ENCODE measurements at regions not wholly inside any gene's neighbourhood (a gene's known extent, or its start where the extent isn't known, plus 50 kb on each side); places are given as distances from the start of the nearest gene placed in this dataset.
"Not testable (repeated sequence)": the region's sequence is repeated elsewhere in the genome, so short reads cannot be mapped to it uniquely, and the experiment has no call there.

DNA sequence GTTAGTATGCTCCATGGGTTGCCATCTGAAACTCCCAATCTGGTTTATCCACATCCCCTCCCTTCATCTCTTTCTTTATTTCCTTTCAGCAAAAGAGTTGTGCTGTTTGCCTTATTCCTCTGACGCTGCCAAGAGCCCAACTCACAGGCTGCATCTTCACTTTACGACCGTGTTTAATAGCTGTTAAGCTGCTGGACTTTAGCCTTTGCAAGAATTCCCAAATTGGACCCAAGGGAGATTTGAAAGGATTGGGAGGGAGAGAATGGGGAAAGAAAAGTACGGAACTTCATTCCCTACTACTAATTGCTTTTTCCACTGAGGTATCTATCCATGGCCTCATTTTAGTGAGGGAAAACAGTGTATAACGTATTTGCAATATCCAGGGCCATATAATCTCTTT is 263.4 kb upstream of the MEIS1 start:
- no peak for DNase-seq

DNA sequence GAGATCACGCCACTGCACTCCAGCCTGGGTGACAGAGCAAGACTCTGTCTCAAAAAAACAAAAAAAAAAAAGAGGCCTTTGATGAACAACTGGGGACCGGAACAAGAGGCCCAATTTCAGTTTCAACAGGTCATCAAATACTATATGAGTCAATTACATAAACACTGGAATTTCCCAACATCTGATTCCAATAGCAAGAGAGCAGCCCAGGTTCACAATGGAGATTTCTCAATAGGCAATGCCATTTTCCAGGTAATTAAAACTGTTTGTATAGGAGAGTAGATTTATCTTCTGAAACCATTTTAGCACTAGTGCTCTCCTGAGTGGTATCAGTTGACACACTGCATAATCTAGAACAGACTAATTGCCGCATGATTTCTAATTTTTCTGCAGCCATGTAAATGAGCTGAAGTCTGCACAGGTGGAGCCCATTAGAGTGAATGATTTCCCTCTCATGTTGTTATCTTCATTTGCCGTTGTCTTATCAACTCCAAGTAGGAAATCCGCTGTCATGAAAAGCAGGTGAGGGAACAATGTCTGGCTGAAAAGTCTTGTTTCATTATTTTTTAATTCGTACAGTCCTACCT is 264.1 kb upstream of the MEIS1 start:
- DNase-seq: no peak

GRCh38 chr2:66169076-66169475 is 265.8 kb upstream of the MEIS1 start:
- DNase-seq: no peak

- DNase-seq: no peak
Observed at GRCh38 chr2:66164470-66164869, 270.5 kb upstream of the MEIS1 start.

DNA sequence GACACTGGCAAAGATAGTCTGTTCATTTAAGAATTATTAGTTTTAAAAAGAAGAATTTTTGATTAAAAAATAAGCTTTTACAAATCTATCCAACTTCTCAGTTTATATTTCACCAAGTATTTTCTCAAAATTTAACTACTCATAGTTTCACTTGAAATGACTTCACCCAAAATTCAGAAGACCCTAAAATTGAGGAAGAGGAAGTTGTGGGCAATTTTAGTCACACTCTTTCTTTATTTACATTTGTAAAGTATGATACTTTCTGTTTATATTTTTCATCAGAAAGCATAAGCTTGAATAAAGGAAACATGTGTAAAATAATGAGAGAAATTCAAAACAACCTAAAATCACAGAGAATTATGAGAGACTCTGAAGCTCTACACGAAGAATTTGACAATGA is 278.8 kb upstream of the MEIS1 start:
- DNase-seq: no peak

DNA sequence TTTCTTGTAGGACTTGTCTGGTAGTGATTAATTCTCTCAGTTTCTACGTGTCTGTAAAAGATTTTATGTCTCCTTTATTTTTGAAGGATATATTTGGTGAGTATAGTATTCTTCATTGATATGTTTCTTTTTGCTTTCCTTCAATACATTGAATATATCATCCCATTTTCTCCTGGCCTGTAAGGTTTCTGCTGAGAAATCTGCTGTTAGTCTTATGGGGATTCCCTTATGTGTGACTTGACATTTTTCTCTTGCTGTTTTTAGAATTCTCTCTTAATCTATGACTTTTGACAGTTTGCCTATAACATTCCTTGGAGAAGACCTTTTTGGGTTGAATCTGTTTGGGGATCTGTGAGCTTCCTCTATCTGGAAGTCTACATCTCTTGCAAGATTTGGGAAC is 281.0 kb upstream of the MEIS1 start:
- no peak for DNase-seq

GRCh38 chr2:66145490-66145889 is 289.4 kb upstream of the MEIS1 start:
- DNase-seq: no peak

GRCh38 chr2:66144324-66144723 is 290.6 kb upstream of the MEIS1 start:
- DNase-seq: not testable (repeated sequence)

- DNase-seq: no peak
Observed at GRCh38 chr2:66137606-66138130, 297.3 kb upstream of the MEIS1 start.

- DNase-seq: no peak
Observed at GRCh38 chr2:66134138-66134701, 300.7 kb upstream of the MEIS1 start.

GRCh38 chr2:66127656-66128055 is 307.3 kb upstream of the MEIS1 start:
- no peak for DNase-seq

- no peak for DNase-seq
Observed at GRCh38 chr2:66127061-66127460, 307.9 kb upstream of the MEIS1 start.

GRCh38 chr2:66125951-66126350 is 309.0 kb upstream of the MEIS1 start:
- DNase-seq: no peak

DNA sequence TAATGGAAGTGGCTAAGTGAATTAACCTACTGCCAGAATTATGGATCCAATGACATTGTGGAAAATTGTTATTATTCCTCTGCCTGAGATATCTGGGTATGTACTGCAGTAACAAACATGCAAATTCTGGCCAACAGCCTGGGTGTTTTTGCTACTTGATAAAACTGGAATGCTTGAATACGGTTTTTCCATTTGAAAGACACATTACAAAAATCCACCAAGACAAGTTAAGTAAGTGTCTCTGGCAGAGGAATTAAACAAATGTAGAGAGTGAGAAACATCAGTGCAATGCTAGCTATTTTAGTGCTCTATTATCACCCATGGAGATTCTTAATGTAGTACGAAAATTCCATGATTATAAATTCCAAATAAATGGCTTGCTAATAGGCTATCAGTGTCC is 312.4 kb upstream of the MEIS1 start:
- DNase-seq: no peak

DNA sequence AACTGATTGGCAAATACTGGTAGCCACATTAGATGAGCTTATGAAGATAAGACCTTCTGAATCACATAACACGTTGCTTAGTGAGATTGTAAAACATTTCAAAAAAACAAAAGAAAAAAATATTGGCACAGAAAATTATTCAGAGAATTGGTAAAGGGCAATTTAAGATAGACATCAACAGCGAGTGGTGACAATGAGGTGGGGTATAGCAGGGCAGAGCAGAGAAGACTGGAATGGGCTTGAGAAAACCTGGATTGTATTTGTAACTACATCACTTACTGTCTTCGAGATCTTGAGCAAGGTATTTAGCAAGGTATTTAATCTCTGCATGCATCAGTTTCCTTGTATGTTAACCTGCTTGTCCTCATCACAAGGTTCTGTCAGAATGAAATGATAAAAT is 313.0 kb upstream of the MEIS1 start:
- no peak for DNase-seq

DNA sequence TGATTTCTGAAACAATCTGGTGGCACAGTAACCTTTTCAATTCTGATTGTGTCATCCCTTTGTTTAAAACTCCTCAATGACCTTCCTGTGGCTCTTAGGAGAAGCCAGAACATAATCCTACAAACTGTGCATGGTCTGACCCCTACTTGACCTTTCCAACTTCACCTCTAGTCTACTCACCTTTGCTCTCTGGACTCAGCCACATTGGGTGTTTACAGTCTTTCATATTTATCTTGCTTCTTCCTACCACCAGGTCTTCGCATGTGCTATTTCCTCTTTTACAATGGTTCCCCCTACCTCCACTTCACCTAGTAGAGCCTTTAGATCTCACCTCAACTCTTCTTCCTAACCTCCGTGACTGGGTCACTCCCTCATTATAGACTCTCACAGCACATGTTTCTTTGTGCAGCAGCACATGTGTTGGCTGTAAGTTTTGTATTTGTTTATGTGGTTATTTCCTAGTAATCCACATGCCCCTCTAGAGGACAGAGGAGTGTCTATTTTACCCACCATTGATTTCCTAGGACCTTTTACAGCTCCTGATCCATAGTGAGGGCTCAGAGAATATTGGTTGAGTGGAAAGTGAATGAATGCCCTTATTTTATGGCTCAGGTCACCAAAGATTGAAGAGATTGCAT is 320.8 kb upstream of the MEIS1 start:
- DNase-seq: no peak

- DNase-seq: no peak
Observed at GRCh38 chr2:66111706-66112105, 323.2 kb upstream of the MEIS1 start.

DNA sequence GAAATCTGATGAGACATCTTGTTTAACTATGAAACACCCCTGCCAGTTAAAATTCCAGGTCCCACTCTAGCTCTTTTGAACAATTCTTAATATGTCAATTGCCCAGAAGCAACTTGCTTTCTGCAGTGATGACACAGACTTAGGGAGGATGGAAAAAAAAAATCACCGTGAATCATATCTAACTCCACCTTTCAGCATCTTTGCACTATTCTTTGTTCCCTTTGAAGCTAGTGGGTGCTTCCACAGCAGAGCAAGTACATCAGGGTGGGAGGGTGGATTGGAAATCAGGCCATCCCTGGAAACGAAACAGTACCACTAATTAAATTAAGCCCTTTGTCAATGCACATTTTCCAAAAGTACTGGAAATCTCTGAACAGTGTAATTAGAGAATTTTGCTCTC is 324.3 kb upstream of the MEIS1 start:
- no peak for DNase-seq

GRCh38 chr2:66110086-66110485 is 324.8 kb upstream of the MEIS1 start:
- no peak for DNase-seq

DNA sequence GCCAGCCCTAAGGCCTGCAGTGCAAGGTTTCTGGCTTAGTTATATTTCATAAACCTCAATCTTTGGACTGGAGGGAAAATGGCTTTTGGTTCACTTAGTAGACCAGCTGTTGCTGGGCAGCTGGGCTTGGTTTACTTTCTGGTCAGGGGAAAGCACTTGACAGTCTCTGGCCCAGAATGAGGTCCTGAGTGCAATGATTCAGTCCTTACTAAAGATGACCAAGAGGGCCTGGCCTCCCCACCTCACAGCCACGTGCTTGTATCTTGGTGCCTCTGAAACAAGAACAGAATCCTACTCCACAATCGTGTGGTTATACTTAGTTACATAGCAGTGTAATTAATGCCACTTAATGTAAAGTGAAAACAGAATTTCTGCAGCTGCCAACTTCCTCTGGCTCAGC is 325.5 kb upstream of the MEIS1 start:
- no peak for DNase-seq

DNA sequence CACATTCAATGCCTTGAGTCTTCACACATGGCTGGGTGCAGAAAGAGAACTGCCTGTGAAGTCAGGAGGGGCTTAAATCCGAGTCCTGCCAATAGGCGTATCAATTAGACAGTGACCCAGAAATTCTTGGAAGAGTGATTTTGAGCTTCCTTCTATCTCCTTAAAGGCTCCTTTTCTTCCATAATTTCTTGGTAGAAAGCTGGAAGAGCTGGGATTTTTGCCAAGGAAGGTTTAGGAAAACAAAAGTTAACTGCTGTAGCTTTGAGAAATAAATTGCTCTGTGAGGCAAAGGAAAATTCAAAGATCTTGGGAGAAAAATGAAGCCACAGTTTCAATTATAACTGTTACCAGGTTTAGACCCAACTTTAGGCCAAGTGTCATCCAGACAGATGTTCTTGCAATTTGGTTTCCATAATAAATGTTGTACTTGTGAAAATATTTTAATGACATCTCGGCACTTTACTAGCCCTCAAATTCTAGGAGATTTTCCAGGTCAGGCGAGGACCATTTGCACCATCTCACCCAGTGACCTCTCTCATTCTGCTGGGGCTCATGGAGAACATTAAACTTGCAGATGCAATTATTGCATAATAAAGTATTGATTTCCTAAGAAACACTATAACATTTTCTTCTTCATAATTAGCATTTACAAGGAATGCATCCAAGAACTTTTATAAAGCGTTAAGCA is 329.7 kb upstream of the MEIS1 start:
- DNase-seq: no peak

DNA sequence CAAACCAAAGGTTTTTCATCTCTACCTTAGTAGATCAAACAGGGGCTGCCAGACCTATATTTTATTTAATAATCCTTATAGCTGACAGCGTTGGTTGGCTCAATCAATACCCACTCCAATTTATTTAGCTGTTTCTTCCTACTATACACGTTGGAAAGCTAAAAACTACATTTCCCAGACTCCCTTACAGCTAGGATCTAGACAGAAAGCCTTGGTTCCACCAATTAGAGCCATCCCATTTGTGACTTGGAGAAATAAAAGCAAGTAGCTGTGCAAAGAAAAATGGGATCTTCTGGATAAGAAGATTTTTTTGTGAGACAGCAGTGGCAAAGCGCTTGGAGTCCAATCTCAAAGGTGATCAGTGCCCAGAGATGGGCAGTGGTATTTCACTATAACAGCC is 331.3 kb upstream of the MEIS1 start:
- no peak for DNase-seq

DNA sequence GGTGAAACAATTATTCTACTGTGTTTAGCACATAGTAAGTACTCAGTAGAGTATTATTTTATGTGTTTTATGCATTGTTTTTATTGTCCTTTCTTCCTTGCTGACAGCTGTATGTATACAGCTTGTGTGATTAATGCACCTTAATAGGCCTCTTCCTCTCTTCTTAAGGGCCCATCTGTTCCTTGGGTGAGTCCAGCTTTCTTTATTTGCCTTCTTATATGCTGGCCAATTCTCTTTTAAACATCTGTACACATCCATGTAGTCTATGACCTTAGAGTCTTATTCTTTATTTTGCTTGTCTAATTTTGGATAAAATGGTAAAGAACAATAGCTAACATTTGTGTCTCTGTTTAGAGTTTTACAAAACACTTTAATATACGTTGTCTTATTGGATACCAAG is 333.7 kb upstream of the MEIS1 start:
- no peak for DNase-seq

GRCh38 chr2:66095820-66096345 is 339.0 kb upstream of the MEIS1 start:
- no peak for DNase-seq
